Tibial nerve (tissue), 4 donors: ENCODE measurements at regions not wholly inside any gene's neighbourhood (a gene's known extent, or its start where the extent isn't known, plus 50 kb on each side); places are given as distances from the start of the nearest gene placed in this dataset.

Experiments
- EP300 ChIP-seq, 2 donors: sonication (generic); formaldehyde crosslinking; IDR thresholded peaks; one replicate each; pipeline ENCODE4 v1.6.1; 2017; ENCODE audit warnings: antibody characterized with exemption in 2 of 2, mild to moderate bottlenecking in 1 of 2
- POLR2A ChIP-seq, 2 donors: fragments of 450-650 bp; IDR thresholded peaks; one replicate each; pipeline ENCODE4 v1.6.1; 2017; ENCODE audit warnings: antibody characterized with exemption in 2 of 2, mild to moderate bottlenecking in 2 of 2, moderate library complexity in 2 of 2
- TF ChIP-seq, protein P1 (sequence below), 5 experiments: fragments of 200-600 bp in 3 of 5; fragments of 450-650 bp in 2 of 5; sonication (generic) in 3 of 5; IDR thresholded peaks; one replicate each; pipeline ENCODE4 v1.5.1; 2016 to 2019; ENCODE audit warnings: antibody characterized with exemption in 5 of 5, mild to moderate bottlenecking in 3 of 5, moderate library complexity in 2 of 5

DNA sequence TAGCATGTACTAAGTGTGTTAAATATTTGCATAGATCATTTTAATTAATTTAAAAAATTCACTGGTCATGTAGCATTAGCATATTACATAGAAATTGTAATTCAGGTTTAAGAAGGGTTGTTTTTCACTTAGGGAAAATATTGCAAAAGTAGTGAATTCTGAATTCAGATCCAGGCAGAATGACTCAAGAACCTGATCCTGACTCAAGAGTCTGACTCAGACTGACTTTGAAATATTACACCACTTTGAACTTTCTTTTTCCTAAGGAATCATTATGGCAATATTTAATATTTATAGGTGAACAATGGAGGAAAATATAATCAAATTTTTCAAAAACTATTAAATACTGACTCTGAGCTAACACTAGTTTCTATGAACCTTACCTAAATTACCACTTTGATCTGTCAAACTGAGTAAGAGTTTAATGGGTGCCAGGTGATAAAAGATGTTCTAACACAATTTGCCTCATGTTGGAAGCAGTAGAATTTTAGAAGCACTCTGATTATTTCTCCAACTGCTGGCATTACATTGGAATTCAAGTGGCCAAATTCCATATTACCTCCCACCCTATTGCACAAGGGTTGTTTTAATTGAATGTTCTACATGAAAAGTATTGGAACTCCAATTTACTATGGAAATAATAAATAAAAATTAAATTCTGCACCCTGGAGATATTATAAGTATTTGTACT is 261.6 kb downstream of the SLITRK1 start:
- TF ChIP-seq POLR2A (IDR thresholded peaks at IDR 0.05) (no peak), EP300 (IDR thresholded peaks at IDR 0.05) (no peak)
- TF ChIP-seq, protein P1, sequence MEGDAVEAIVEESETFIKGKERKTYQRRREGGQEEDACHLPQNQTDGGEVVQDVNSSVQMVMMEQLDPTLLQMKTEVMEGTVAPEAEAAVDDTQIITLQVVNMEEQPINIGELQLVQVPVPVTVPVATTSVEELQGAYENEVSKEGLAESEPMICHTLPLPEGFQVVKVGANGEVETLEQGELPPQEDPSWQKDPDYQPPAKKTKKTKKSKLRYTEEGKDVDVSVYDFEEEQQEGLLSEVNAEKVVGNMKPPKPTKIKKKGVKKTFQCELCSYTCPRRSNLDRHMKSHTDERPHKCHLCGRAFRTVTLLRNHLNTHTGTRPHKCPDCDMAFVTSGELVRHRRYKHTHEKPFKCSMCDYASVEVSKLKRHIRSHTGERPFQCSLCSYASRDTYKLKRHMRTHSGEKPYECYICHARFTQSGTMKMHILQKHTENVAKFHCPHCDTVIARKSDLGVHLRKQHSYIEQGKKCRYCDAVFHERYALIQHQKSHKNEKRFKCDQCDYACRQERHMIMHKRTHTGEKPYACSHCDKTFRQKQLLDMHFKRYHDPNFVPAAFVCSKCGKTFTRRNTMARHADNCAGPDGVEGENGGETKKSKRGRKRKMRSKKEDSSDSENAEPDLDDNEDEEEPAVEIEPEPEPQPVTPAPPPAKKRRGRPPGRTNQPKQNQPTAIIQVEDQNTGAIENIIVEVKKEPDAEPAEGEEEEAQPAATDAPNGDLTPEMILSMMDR (IDR thresholded peaks at IDR 0.05), result no peak
